ENCODE measurements at regions not wholly inside any gene's neighbourhood (a gene's known extent, or its start where the extent isn't known, plus 50 kb on each side); places are given as distances from the start of the nearest gene placed in this dataset.
"Not testable (repeated sequence)": the region's sequence is repeated elsewhere in the genome, so short reads cannot be mapped to it uniquely, and the experiment has no call there.

DNA sequence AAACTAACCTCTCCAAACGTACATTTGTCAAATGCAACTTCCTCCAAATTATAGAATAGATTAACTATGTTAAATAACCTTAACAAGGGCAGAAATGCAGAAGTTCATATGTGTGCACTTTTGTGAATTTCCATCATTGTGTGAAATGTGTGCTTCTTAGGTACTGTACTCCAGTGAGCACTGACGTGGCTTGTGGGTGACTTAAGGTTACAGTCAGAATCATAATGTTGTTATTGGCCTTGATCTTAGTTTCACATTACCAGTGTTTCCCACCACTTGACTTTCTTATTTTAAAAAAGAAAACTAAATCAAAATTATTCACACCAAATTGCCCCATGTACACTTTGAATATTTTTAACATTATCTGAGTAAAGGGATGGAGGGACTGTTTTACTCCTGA, 155.1 kb upstream of the FZD8 start:
- no peak for DNase-seq

- DNase-seq = no peak
These were observed 153.2 kb upstream of the FZD8 start for GRCh38 chr10:35795131-35795824.

- no peak for DNase-seq
These were observed 152.6 kb upstream of the FZD8 start for GRCh38 chr10:35794703-35795102.

GRCh38 chr10:35792291-35792690, 150.2 kb upstream of the FZD8 start:
- DNase-seq = no peak

DNA sequence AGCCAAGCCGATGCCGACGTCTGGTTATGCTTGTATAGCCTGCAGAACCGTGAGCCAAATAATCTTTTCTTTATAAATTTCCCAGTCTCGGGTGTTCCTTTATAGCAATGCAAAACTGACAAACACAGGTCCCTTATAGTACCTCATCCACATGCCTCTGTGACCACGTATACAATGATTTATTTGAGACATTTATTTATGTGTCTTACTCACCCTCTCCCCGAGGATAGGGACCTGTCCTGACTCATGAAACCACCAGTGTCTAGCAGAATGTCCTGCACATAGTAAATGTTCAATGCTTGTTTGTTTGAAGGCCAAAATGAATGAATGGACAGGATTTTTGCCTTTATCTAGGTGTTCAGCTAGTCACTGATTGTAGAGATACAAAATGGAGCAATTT, 147.9 kb upstream of the FZD8 start:
- DNase-seq = no peak

DNA sequence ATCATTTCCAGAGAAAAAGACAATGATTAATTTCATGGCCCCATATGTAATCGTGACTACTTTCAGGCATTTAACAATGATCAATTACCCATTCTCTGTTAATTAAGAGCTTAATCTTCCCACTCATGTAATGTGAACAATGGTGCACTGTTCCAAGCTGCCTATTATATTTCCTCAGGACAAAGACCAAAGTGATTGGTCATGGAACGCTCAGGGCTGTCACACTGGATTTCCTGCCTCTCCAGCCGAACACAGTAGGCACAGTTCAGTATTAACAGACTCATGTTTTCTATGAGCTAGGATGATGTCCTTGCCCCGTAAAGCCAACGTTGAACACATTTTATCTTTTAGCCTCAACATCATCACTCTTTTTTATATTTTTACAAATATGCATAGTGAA, 142.7 kb upstream of the FZD8 start:
- no peak for DNase-seq

GRCh38 chr10:35783305-35783838, 141.3 kb upstream of the FZD8 start:
- DNase-seq = no peak

DNA sequence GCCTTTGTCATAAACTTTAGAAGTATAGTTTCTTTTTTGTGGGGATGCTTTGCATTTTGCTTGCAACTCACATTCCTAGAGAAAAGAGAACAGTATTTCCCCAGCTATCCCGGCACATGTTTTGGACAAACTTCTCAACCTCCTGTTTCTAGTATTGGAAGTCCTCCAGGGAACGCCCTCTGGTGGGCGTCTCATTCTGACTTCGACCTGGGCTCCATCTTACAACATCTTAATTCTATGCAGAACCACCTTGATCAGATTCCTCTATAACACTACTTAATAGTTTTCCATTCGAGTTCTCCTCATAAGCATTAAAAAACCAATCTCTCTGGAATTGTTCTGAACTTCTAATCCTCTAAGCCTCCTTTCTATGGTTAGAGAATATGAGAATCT, 139.5 kb upstream of the FZD8 start:
- no peak for DNase-seq

DNA sequence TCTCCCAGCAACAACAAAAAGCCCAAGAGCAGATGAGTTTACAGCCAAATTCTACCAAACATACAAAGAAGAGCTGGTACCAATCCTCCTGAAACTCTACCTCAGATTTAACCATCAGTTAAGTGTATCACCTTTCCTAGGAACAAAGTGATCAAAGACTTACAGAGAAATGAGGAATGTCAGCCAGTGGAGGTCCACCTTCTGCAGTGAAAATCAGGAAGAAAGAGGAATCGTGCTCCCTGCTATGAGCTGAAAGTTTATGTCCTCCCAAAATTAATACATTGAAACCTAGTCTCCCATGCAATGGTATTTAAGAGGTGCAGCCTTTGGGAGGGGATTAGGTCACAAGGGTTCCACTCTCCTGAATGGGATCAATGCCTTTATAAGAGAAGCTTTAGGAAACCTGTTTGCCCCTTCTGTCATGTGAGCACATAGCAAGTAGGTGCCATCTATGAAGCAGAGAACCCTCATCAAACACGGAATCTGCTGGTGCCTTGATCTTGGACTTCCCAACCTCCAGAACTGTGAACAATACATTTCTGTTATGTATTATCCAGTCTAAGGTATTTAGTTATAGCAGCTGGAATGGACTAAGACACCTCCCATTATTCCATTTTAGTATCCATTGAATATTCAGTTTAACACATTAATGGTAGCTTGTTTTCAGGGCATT, 139.0 kb upstream of the FZD8 start:
- no peak for DNase-seq

- DNase-seq = no peak
These were observed 136.2 kb upstream of the FZD8 start for GRCh38 chr10:35778306-35778705.

DNA sequence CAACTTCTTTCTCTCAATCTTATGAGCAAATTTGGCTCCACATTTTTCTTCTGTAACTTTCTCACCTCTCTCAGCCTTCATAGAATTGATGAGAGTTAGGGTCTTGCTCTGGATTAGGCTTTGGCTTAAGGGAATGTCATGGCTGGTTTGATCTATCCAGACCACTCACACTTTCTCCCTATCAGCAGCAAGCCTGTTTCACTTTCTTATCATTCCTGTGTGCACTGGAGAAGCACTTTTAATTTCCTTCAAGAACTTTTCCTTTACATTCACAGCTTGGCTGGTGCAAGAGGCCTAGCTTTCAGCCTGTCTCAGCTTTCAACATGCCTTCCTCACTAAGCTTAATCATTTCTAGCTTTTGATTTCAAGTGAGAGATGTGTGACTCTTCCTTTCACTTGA, 134.5 kb upstream of the FZD8 start:
- DNase-seq = not testable (repeated sequence)

- no peak for DNase-seq
These were observed 132.0 kb upstream of the FZD8 start for GRCh38 chr10:35774109-35774508.

DNA sequence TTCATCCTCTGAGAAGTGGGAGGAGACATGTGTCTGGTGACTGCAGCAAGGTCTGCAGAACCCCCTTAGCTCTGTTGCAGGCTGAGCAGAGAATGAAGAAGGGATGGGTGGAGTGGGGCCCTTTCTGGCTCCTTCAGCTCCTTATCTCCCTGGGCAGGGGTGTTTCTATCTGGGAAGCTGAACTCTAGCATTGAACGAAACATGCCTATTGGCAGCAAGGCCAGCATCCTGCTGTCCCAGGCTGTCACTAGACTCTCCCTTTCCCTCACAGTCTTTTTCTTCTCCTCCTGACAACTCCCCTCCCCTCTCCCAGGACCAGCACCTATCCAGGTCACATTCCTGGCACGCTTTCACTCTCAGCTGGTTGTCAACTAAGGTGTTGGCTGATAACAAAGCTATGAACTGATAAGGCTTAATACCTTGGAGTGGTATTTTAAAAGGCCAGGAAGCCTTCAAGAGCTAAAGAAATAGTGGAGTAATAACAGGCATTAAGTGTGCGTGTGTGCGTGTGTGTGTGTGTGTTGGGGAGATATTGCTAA, 128.8 kb upstream of the FZD8 start:
- DNase-seq = no peak

GRCh38 chr10:35769795-35770194, 127.7 kb upstream of the FZD8 start:
- no peak for DNase-seq

DNA sequence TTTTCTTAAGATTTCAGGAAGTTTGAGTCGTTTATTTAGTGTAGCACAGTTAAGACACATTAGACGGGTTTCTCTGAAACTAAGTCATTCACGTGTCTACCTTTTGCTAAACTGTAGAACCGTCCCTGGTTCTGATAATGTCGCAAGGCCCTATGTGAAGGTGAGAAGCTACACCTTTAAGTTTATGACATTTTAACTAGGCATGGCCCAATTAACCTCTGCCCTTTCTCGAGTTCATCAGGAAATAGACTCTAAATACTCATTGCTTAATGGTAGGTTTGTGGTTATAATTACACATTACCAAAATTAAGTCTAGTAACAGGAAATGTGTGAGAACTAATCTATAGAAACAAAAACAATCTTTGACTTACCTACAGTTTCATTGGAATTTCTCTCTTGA, 126.6 kb upstream of the FZD8 start:
- no peak for DNase-seq

DNA sequence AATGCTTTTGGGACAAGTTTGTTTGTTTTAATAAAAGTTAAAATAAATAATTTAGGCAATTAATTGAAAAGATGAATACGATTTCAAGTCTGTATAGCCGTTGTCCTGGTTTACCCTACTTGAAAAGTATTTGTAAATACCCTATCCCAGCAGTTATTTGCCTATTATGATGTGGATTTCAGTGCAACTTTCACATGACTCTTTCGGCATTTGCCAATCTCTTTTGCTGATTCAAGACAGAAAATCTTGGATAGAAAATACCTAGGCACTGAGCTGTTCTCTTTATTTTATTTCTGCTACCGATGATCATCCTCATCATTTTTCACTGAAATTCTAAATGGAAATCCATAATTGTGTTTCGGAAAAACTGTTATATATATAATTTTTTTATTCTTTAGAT, 125.9 kb upstream of the FZD8 start:
- no peak for DNase-seq

DNA sequence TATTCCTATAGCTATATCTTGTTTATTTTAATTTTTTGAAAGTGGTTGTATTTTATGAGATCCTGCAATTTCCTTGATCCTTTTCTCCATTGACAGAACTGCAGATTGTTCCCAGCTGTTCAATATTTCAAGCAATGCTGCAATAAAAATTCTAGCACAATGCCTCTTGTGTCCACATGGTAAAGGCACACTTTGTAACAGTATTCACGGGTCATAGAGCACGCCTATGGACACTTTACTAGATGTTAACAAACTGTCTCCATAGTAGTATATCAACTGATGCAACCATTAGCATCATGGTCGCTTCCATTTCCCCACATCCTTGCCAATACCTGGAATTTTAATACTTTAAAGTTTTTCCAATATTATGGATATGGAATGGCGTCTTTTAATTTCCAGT, 123.9 kb upstream of the FZD8 start:
- DNase-seq = no peak

- DNase-seq = no peak
These were observed 123.0 kb upstream of the FZD8 start for GRCh38 chr10:35765066-35765527.

DNA sequence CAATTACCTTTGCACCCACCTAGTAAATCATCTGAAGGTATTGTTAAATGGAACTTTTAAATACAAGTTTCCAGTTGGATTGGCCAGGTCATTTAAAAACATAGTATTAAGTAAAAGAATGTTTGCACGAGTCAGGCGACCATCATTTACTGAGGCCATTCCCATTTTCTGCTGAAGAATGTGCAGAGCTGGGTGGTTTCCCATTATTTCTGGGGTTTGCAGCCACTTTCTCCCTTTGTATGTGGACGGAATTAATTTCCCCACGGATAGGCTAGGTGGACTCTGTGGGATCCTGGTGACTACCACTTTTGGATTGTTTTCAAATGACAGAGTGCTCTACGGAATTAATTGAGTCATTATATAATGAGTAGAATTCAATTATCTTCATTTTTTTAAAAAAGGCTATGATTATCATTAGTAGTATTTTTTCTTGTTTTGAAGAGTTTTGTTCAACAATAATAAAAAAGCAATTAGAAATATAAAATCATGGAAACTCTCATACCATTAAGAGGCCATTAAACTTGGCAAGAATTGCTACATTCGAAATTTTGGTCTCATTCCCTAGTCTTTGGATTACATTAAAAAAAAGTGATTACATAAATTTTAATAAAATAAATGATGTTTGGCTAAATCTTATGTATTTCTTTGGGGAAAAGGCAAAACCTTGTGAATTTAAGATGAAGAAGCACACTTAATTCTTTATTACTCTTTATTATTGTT, 120.4 kb upstream of the FZD8 start:
- DNase-seq = no peak

- no peak for DNase-seq
These were observed 116.0 kb upstream of the FZD8 start for GRCh38 chr10:35758076-35758475.

DNA sequence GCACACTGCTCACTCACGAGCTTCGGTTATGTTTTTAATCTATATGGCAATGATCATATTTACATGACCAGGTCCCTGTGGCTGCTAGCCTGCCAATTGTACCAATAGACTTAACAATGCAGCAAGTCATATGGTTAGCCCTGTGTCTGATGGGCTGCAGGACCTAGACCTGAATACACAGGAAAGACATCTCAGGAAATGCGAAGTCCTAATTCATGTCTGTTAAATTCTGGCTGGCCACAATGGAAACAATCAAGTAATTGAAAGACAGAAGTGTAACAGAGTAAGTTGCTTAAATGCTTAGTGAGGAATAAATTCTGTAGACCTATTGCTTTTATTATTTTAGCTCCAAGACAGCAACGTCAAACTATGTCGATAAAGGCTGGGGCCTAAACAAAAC, 112.4 kb upstream of the FZD8 start:
- DNase-seq = no peak

GRCh38 chr10:35752469-35753461, 110.7 kb upstream of the FZD8 start:
- DNase-seq = no peak

Measured in NCI-H2171 (cell line).